Caco-2 (cell line): ENCODE measurements at regions not wholly inside any gene's neighbourhood (a gene's known extent, or its start where the extent isn't known, plus 50 kb on each side); places are given as distances from the start of the nearest gene placed in this dataset.

Experiments
- BruUV-seq: library from RNA; stranded (reverse); fragments of 400-500 nt; replicated peaks from 2 replicates; lab custom pipeline; 2021; lab: Mats Ljungman, UMichigan
- CTCF ChIA-PET: fragments of 300-600 bp; sonication (Branson Sonifier 250); formaldehyde crosslinking; loops from one replicate; lab custom pipeline; 2022; ENCODE audit warnings: antibody characterized with exemption; lab: Charles Lee
- POLR2A ChIA-PET: fragments of 300-600 bp; sonication (Branson Sonifier 250); formaldehyde crosslinking; loops from one replicate; lab custom pipeline; 2022; ENCODE audit warnings: antibody characterized with exemption; lab: Charles Lee
- DNase-seq, 2 experiments: peaks; one replicate each; pipeline versions ENCODE4 v3.0.0 to v3.0.0-alpha.2; 2020 to 2022
- H3K27me3 ChIP-seq: replicated peaks from 2 replicates; pipeline ENCODE4 v1.6.0; 2011; ENCODE audit warnings: low read length; ENCODE audit not compliant: control insufficient read depth, insufficient read depth
- H3K36me3 ChIP-seq: 2 replicates; pipeline ENCODE4 v1.5.1; 2011; ENCODE audit warnings: low read length; ENCODE audit not compliant: control insufficient read depth, insufficient read depth
- H3K4me1 ChIP-seq: fragments of 250-450 bp; sonication (Bioruptor Pico); 2 replicates; pipeline ENCODE4 v1.5.1; 2020; ENCODE audit warnings: mild to moderate bottlenecking
- H3K4me3 ChIP-seq: 2 replicates; pipeline ENCODE4 v1.5.1; 2011; ENCODE audit warnings: low read depth, mild to moderate bottlenecking, control low read depth, low read length
- H3K9me3 ChIP-seq: fragments of 250-450 bp; sonication (Bioruptor Pico); 2 replicates; pipeline ENCODE4 v1.5.1; 2020; ENCODE audit warnings: mild to moderate bottlenecking, moderate library complexity
- H3K27ac Mint-ChIP-seq: one replicate; pipeline ENCODE4 v1.8.0; 2022; ENCODE audit warnings: mixed read lengths; ENCODE audit not compliant: unreplicated experiment
- H3K27me3 Mint-ChIP-seq: one replicate; pipeline ENCODE4 v1.8.0; 2022; ENCODE audit warnings: mixed read lengths; ENCODE audit not compliant: insufficient read depth, unreplicated experiment
- H3K36me3 Mint-ChIP-seq: one replicate; pipeline ENCODE4 v1.8.0; 2022; ENCODE audit warnings: mild to moderate bottlenecking, mixed read lengths; ENCODE audit not compliant: insufficient read depth, unreplicated experiment
- H3K4me1 Mint-ChIP-seq: one replicate; pipeline ENCODE4 v1.8.0; 2022; ENCODE audit warnings: low read depth, mixed read lengths; ENCODE audit not compliant: unreplicated experiment
- H3K4me3 Mint-ChIP-seq: one replicate; pipeline ENCODE4 v1.8.0; 2022; ENCODE audit warnings: mild to moderate bottlenecking, moderate library complexity, mixed read lengths; ENCODE audit not compliant: unreplicated experiment
- H3K9me3 Mint-ChIP-seq: one replicate; pipeline ENCODE4 v1.8.0; 2022; ENCODE audit warnings: mixed read lengths; ENCODE audit not compliant: unreplicated experiment
- CTCF ChIP-seq, 2 experiments: fragments of 200-600 bp in 1 of 2; IDR thresholded peaks; 1 replicate in 1 of 2; 2 replicates in 1 of 2; pipeline versions ENCODE4 v1.5.1 to v1.8.0; 2011 to 2022; ENCODE audit warnings: antibody characterized with exemption in 1 of 2, control low read depth in 1 of 2, inconsistent platforms in 1 of 2, low read depth in 1 of 2, low read length in 1 of 2, mild to moderate bottlenecking in 1 of 2, moderate library complexity in 1 of 2; ENCODE audit not compliant: insufficient read depth in 1 of 2, severe bottlenecking in 1 of 2, unreplicated experiment in 1 of 2
- intact Hi-C: fragments of 100-400 bp; cut with micrococcal nuclease; formaldehyde crosslinking; loops from one replicate; pipeline ENCODE4 v1.10.0; 2022; ENCODE audit not compliant: unreplicated experiment

- ChIA-PET CTCF (no interaction called here), POLR2A (no interaction called here)
- Mint-ChIP-seq H3K27ac (no peak overlapping the region), H3K36me3 (no peaks in the 10 kb centered on the region), H3K4me1 (no peaks in the 10 kb centered on the region), H3K9me3 (no peaks in the 10 kb centered on the region), H3K27me3 (peaks cover 9% of the 10 kb centered on the region), H3K4me3 (no peak overlapping the region)
- intact Hi-C loops = loop anchor here (5.0 kb wide), 1 partner anchor 352 kb away; no protein-coding TSS in a partner anchor
- H3K4me3 ChIP-seq = no peak overlapping the region
- no peaks in the 10 kb centered on the region for H3K36me3 ChIP-seq
- DNase-seq = no peak
- BruUV-seq = no TSS peak
- H3K4me1 ChIP-seq = no peaks in the 10 kb centered on the region
- TF ChIP-seq CTCF (IDR thresholded peaks at IDR 0.05; ENCODE audit: insufficient read depth in 1 of 2, low read depth in 1 of 2, low read length in 1 of 2, severe bottlenecking in 1 of 2, unreplicated experiment in 1 of 2) = no peak
- H3K27me3 ChIP-seq = no peaks in the 10 kb centered on the region
- no peaks in the 10 kb centered on the region; the same call in 1 of the 2 replicates for H3K9me3 ChIP-seq
Measured at GRCh38 chr11:111095327-111095726, 150.2 kb upstream of the POU2AF2 start.

GRCh38 chr11:111093061-111093460 lies 152.5 kb upstream of the POU2AF2 start:
- H3K4me3 Mint-ChIP-seq = no peak overlapping the region
- intact Hi-C loops = no loop called here
- TF ChIP-seq CTCF (IDR thresholded peaks at IDR 0.05; ENCODE audit: insufficient read depth in 1 of 2, low read depth in 1 of 2, low read length in 1 of 2, severe bottlenecking in 1 of 2, unreplicated experiment in 1 of 2) = no peak
- BruUV-seq = no TSS peak
- Histone ChIP-seq H3K4me1 (no peaks in the 10 kb centered on the region), H3K27me3 (no peaks in the 10 kb centered on the region), H3K36me3 (no peaks in the 10 kb centered on the region), H3K4me3 (no peak overlapping the region), H3K9me3 (no peaks in the 10 kb centered on the region; the same call in 1 of the 2 replicates)
- CTCF ChIA-PET = no interaction called here
- H3K36me3 Mint-ChIP-seq = no peaks in the 10 kb centered on the region
- DNase-seq = no peak
- no peaks in the 10 kb centered on the region for H3K4me1 Mint-ChIP-seq
- H3K27ac Mint-ChIP-seq = no peak overlapping the region
- peaks cover 9% of the 10 kb centered on the region for H3K27me3 Mint-ChIP-seq
- POLR2A ChIA-PET = no interaction called here
- no peaks in the 10 kb centered on the region for H3K9me3 Mint-ChIP-seq

- Mint-ChIP-seq H3K27me3 (peaks cover 16% of the 10 kb centered on the region), H3K36me3 (no peaks in the 10 kb centered on the region), H3K9me3 (no peaks in the 10 kb centered on the region), H3K4me3 (no peak overlapping the region), H3K4me1 (no peaks in the 10 kb centered on the region), H3K27ac (no peak overlapping the region)
- POLR2A ChIA-PET = no interaction called here
- intact Hi-C loops = no loop called here
- Histone ChIP-seq H3K4me3 (no peak overlapping the region), H3K9me3 (no peaks in the 10 kb centered on the region), H3K36me3 (no peaks in the 10 kb centered on the region), H3K27me3 (no peaks in the 10 kb centered on the region), H3K4me1 (no peaks in the 10 kb centered on the region)
- no peak for DNase-seq
- no peak for TF ChIP-seq CTCF (IDR thresholded peaks at IDR 0.05; ENCODE audit: insufficient read depth in 1 of 2, low read depth in 1 of 2, low read length in 1 of 2, severe bottlenecking in 1 of 2, unreplicated experiment in 1 of 2)
- no TSS peak for BruUV-seq
- CTCF ChIA-PET = no interaction called here
Measured at GRCh38 chr11:111091321-111091938, 154.1 kb upstream of the POU2AF2 start.
